Tibial nerve (tissue), 4 donors: ENCODE measurements at regions not wholly inside any gene's neighbourhood (a gene's known extent, or its start where the extent isn't known, plus 50 kb on each side); places are given as distances from the start of the nearest gene placed in this dataset.

Source experiments
- EP300 ChIP-seq, 2 donors: sonication (generic); formaldehyde crosslinking; IDR thresholded peaks; one replicate each; pipeline ENCODE4 v1.6.1; 2017; ENCODE audit warnings: antibody characterized with exemption in 2 of 2, mild to moderate bottlenecking in 1 of 2
- TF ChIP-seq, protein P1 (sequence below), 5 experiments: fragments of 200-600 bp in 3 of 5; fragments of 450-650 bp in 2 of 5; sonication (generic) in 3 of 5; IDR thresholded peaks; one replicate each; pipeline ENCODE4 v1.5.1; 2016 to 2019; ENCODE audit warnings: antibody characterized with exemption in 5 of 5, mild to moderate bottlenecking in 3 of 5, moderate library complexity in 2 of 5

GRCh38 chr3:178259703-178260102, 276.5 kb upstream of the KCNMB2 start:
- TF ChIP-seq EP300 (IDR thresholded peaks at IDR 0.05), result no peak
- TF ChIP-seq, protein P1, sequence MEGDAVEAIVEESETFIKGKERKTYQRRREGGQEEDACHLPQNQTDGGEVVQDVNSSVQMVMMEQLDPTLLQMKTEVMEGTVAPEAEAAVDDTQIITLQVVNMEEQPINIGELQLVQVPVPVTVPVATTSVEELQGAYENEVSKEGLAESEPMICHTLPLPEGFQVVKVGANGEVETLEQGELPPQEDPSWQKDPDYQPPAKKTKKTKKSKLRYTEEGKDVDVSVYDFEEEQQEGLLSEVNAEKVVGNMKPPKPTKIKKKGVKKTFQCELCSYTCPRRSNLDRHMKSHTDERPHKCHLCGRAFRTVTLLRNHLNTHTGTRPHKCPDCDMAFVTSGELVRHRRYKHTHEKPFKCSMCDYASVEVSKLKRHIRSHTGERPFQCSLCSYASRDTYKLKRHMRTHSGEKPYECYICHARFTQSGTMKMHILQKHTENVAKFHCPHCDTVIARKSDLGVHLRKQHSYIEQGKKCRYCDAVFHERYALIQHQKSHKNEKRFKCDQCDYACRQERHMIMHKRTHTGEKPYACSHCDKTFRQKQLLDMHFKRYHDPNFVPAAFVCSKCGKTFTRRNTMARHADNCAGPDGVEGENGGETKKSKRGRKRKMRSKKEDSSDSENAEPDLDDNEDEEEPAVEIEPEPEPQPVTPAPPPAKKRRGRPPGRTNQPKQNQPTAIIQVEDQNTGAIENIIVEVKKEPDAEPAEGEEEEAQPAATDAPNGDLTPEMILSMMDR (IDR thresholded peaks at IDR 0.05), result no peak
